ENCODE measurements at regions not wholly inside any gene's neighbourhood (a gene's known extent, or its start where the extent isn't known, plus 50 kb on each side); places are given as distances from the start of the nearest gene placed in this dataset.
A peak's percentile ranks its signal among the peaks of the same experiment; 100 is the strongest.

DNA sequence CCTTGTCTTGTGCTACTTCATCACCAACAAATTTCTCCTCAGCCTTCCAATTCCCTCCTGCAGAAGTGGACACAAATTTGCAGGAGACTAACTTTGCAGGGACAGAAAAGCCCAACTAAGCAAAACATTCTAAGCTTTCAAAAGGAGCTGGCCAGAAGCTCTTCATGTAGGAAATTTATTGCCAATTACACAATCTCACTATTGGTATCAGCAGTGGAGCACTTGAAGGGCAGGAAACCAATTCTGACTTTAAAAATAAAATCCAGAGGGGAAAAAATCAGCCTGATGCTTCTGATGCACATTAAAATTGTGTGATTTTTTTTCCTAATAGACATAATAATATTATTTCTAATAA, 193.3 kb downstream of the LY86 start:
- DNase-seq (ENCODE audit: low spot score): no peak

- peak; percentile 22 for DNase-seq (ENCODE audit: low spot score)
Observed at GRCh38 chr6:6783721-6784120, 195.2 kb downstream of the LY86 start.

- DNase-seq (ENCODE audit: low spot score): no peak
Observed at GRCh38 chr6:6784514-6785162, 196.1 kb downstream of the LY86 start.

GRCh38 chr6:6785163-6785521, 196.6 kb downstream of the LY86 start:
- DNase-seq (ENCODE audit: low spot score): no peak

DNA sequence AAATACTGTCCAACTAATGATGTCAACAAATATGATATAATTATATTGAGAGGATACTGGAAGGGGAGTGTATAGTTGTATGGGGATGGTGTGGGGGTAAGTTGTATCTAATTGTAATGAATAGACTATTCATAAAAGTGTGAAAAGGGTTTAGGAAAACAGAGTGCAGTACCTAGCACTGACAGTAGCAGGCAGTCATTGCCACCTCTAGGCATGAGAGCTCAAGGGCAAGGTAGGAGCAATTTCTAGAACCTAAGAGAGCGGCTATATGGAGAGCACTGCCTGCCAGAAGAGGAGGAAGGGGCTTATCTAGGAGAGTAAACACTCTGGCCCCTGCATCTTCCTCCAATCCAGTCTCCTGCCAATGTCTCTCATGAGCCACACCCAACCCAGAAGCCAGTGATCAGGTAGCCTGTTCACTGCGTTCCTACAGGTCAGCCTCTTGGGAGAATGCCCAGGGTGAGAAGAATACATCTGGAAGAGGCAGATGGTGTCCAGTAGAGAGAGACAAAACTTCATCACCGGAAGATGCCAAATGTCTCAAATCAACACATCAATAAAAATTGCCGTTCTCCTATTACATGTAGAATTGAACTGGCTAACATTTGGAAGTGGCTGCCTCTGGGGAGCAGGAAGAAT, 200.0 kb downstream of the LY86 start:
- peak; percentile 21 for DNase-seq (ENCODE audit: low spot score)

DNA sequence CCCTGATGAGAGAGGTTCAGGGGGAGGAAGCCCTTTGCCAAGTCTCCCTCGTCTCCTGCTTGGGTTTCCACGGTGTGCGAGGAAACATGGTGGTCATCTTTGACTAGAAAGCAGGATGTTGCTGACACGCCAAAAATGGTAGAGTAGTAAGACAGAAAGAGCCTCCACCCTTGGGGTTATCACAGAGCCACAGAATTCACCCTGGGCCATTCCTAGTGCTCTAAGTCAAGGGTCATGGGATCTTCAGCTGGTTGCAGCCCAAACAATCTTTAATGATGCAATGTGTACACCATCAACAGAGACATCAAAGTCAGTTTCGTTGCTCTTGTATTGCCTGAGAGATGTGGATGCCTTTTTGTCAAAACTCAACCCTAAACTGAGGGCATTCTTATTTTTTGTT, 201.9 kb downstream of the LY86 start:
- DNase-seq (ENCODE audit: low spot score): no peak

DNA sequence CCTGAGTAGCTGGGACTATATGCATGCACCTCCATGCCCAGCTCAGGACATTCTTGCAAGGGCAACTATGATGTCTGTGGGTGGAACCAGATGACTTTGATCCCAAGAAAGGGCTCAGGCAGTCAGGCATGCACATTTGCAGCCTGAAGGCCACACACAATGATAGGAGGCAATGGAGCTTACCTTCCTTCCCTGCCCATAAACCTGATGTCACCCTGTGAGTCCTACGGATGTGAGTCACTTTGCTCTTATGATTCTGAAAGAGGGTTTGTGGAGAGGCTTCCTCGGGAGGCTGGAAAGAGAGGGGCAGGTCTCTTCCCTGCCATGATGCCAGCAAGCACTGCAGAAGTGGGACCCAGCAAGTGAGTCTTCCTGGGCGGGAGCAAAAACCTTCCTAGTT, 202.4 kb downstream of the LY86 start:
- peak; percentile 23 for DNase-seq (ENCODE audit: low spot score)

- no peak for DNase-seq (ENCODE audit: low spot score)
Observed at GRCh38 chr6:6793388-6794250, 205.1 kb downstream of the LY86 start.

GRCh38 chr6:6795393-6795792, 206.9 kb downstream of the LY86 start:
- no peak for DNase-seq (ENCODE audit: low spot score)

GRCh38 chr6:6796818-6797217, 208.3 kb downstream of the LY86 start:
- no peak for DNase-seq (ENCODE audit: low spot score)

- DNase-seq (ENCODE audit: low spot score): no peak
Observed at GRCh38 chr6:6798448-6798860, 209.9 kb downstream of the LY86 start.

DNA sequence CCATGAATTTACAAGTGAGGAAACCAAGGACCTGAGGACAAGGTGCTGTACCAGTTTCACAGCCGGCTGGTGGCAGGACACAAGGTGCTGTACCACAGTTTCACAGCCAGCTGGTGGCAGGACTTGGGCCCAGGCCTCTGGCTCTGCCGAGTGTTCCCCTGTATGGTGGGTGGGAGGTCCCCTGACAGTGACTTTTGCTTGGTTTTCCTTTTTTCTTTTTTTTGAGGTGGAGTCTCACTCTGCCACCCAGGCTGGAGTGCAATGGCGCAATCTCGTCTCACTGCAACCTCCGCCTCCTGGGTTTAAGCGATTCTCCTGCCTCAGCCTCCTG, 212.4 kb downstream of the LY86 start:
- DNase-seq (ENCODE audit: low spot score): no peak

- no peak for DNase-seq (ENCODE audit: low spot score)
Observed at GRCh38 chr6:6801635-6802218, 213.2 kb downstream of the LY86 start.

DNA sequence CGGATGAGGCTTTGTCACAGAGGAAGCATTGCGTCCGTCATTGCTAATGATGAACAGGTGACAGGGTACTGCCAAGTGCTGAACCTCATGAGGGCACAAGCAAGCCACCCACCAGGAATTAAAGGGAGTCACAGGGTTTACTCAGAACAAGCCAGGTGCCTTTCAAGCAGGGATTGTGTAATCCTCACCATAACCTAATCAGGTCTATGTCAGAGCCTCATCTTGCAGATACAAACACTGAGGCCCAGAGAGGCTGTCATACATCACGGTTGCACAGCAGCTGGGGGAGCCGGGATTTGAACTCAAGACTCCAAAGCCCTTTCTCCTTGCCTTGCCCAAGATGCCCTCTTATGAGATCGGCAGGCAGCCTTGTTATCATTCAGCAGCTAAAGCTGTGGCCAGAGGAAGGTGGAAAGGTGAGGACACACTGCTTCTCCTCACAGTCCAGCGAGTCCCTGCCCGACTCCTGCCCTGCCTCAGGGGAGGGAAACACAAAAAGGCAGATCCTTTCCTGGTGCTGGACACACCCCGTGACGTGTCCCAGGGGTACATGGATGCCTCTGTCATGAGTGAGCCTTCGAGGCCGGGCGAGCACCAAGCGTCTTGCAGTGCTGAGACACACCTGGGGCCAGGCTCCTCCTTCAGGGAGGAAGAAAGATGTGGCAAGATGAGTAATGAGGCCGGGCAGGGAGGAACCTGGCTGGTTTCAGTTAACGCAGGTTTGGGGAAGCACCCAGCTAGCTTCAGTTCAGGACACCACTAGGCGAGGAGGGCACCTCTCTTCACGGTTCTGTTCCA, 214.9 kb downstream of the LY86 start:
- no peak for DNase-seq (ENCODE audit: low spot score)

DNA sequence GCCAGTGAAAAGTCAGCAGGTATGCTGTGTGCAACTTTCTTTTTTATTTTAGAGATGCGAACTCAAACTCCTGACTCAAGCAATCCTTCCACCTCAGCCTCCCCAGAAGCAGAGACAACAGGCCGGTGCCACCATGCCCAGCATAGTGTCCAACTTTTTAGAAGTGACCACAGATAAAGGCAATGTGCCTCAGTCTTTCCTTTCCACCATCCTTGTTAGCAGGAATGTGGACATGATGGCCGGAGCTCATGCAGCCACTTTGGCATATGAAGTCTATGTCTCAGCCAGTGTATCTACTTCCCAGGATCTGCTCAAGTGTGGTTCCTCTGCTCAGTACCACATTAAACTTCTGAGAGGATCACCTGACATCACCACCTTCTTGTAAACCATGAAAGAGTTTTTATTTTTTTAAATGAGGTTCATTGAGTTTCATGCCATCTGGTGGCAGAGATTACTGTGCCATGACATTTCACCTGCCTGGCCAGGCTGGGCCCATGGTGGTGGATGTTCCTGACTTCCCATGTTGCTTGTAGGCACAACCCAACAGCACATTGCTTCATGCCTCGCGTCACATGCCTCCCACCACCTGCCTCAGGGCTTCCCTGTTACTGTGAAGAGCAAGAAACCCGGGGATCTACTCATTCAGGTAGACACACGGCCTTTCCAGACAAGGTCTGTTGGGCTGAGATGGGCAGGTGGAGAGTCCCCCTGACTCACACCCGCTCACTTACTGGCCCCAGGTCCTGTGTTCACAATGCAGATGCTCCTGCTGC, 216.5 kb downstream of the LY86 start:
- DNase-seq (ENCODE audit: low spot score): no peak

- DNase-seq (ENCODE audit: low spot score): no peak
Observed at GRCh38 chr6:6806844-6807518, 218.5 kb downstream of the LY86 start.

DNA sequence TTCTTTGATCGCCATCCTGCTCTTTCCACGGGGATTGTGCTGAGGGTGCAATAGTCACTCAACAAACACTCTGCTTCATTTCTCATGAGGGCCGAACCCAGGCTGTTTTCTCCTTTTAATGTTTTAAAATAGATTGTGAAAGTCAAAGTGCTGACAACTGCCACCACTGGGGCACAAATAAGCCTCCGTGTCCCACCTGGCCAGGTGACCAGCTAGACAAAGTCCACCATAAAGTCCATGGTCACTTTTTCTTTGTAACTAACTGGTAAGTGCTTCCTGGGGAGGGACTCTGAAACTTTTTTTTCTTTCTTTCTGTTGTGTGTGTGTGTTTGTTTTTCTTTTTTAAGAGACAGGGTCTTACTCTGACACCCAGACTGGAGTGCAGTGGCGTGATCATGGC, 219.8 kb downstream of the LY86 start:
- no peak for DNase-seq (ENCODE audit: low spot score)

DNA sequence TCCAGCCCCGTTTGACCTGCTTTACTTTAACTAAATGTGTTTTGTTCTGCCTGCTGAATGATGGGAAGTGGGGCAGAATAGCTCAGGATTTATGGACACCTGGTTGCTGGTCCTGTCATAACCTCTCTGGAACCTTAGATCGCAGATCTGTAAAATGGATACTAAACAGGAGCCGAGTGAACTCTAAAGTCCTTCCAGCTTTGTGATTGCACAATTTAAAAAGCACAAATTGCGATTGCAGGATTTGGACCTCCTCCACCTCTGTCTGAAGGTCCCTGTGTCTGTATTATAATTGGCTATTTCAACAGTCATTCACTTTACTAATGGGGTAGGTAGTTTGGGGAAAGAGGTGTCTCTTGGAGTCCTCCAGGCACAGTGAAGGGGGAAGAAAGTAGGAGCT, 220.4 kb downstream of the LY86 start:
- no peak for DNase-seq (ENCODE audit: low spot score)

GRCh38 chr6:6810727-6811126, 222.2 kb downstream of the LY86 start:
- no peak for DNase-seq (ENCODE audit: low spot score)

DNA sequence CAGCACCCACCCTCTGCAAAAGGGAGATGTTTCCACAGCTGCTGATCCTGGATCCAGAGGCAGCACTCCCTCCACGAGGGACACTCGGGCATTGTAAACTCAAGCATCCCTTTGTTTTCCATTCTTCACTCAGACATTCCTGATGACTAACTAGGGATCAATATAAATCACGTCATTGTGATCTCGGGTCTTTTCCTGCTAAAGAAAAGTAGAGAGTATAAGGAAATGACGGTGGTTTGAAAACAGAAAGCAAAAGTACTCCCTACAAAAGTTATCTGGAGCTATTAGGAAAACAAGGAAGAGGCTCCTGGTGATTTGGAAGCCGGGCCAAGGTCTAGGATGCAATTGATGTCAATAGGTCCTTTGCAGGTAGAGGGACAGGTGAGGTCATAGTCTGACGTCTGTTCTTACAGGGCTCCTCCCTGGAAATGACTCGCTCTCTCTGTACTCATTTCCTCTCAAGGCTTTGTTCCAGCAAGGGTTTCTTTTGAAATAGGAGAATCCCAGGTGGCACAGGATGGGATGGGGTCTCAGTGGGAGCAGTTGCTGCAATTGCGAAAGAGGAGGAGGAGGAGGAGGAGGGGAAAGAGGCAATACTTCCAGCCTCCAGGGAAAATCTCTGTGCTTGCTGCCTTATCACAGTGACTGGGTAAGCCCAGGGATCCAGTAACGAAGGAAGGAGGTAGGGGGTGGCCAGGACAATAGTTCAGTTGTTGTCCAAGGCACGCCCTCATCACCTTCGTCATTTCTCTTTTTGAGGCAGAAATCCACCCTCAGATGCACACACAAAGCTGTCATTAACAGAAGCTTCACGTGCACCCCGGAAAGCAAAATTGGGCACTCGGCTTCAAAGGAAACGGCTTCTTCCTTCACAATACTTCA, 222.8 kb downstream of the LY86 start:
- DNase-seq (ENCODE audit: low spot score): peak; percentile 77

Measured in kidney capillary endothelial cell (primary cell).